CD8-positive, alpha-beta memory T cell (primary cell): ENCODE measurements at regions not wholly inside any gene's neighbourhood (a gene's known extent, or its start where the extent isn't known, plus 50 kb on each side); places are given as distances from the start of the nearest gene placed in this dataset.
A peak's percentile ranks its signal among the peaks of the same experiment; 100 is the strongest.

Experiments used
- CTCF ChIA-PET: fragments of 350-600 bp; sonication (Branson Sonifier 250); formaldehyde crosslinking; loops from one replicate; lab custom pipeline; 2021; ENCODE audit warnings: antibody characterized with exemption; lab: Charles Lee
- POLR2A ChIA-PET: fragments of 350-600 bp; sonication (Branson Sonifier 250); formaldehyde crosslinking; loops from one replicate; lab custom pipeline; 2021; ENCODE audit warnings: antibody characterized with exemption; lab: Charles Lee
- DNase-seq, 5 donors: peaks; one replicate each; pipeline versions ENCODE4 v3.0.0 to v3.0.0-alpha.2; 2020 to 2022; ENCODE audit warnings: mixed read lengths in 1 of 5
- H3K27ac ChIP-seq: one replicate; pipeline ENCODE4 v1.7.0; 2013; ENCODE audit warnings: low read depth, mild to moderate bottlenecking, low read length, moderate library complexity
- H3K27me3 ChIP-seq: 2 replicates; pipeline ENCODE4 v1.7.0; 2013; ENCODE audit warnings: low read length, mild to moderate bottlenecking; ENCODE audit not compliant: insufficient read depth, poor library complexity, severe bottlenecking
- H3K36me3 ChIP-seq: 2 replicates; pipeline ENCODE4 v1.7.0; 2013; ENCODE audit warnings: mild to moderate bottlenecking, low read length, moderate library complexity; ENCODE audit not compliant: insufficient read depth
- H3K4me1 ChIP-seq: 2 replicates; pipeline ENCODE4 v1.7.0; 2013; ENCODE audit warnings: mild to moderate bottlenecking, low read length, moderate library complexity; ENCODE audit not compliant: insufficient read depth
- H3K4me3 ChIP-seq: 2 replicates; pipeline ENCODE4 v1.7.0; 2013; ENCODE audit warnings: mild to moderate bottlenecking, low read length
- H3K9me3 ChIP-seq: 2 replicates; pipeline ENCODE4 v1.7.0; 2013; ENCODE audit warnings: mild to moderate bottlenecking, low read length
- H3K27ac Mint-ChIP-seq, 8 donors: one replicate each; pipeline ENCODE4 v1.8.0; 2020 to 2021; ENCODE audit warnings: mixed read lengths in 8 of 8, mild to moderate bottlenecking in 6 of 8, inconsistent platforms in 3 of 8, moderate library complexity in 3 of 8
- H3K27me3 Mint-ChIP-seq, 2 donors: one replicate each; pipeline ENCODE4 v1.8.0; 2020 to 2021; ENCODE audit warnings: mixed read lengths in 2 of 2, mild to moderate bottlenecking in 1 of 2, moderate library complexity in 1 of 2
- H3K36me3 Mint-ChIP-seq, 3 donors: one replicate each; pipeline ENCODE4 v1.8.0; 2020 to 2021; ENCODE audit warnings: mixed read lengths in 3 of 3, inconsistent platforms in 1 of 3, mild to moderate bottlenecking in 1 of 3
- H3K4me1 Mint-ChIP-seq, 3 donors: one replicate each; pipeline ENCODE4 v1.8.0; 2020 to 2021; ENCODE audit warnings: mixed read lengths in 3 of 3, inconsistent platforms in 1 of 3, mild to moderate bottlenecking in 1 of 3
- H3K4me3 Mint-ChIP-seq, 7 donors: one replicate each; pipeline ENCODE4 v1.8.0; 2020 to 2021; ENCODE audit warnings: mixed read lengths in 7 of 7, mild to moderate bottlenecking in 6 of 7, moderate library complexity in 4 of 7, inconsistent platforms in 2 of 7
- H3K9me3 Mint-ChIP-seq, 5 donors: one replicate each; pipeline ENCODE4 v1.8.0; 2020 to 2022; ENCODE audit warnings: mixed read lengths in 5 of 5, mild to moderate bottlenecking in 3 of 5, moderate library complexity in 2 of 5, inconsistent platforms in 1 of 5

DNA sequence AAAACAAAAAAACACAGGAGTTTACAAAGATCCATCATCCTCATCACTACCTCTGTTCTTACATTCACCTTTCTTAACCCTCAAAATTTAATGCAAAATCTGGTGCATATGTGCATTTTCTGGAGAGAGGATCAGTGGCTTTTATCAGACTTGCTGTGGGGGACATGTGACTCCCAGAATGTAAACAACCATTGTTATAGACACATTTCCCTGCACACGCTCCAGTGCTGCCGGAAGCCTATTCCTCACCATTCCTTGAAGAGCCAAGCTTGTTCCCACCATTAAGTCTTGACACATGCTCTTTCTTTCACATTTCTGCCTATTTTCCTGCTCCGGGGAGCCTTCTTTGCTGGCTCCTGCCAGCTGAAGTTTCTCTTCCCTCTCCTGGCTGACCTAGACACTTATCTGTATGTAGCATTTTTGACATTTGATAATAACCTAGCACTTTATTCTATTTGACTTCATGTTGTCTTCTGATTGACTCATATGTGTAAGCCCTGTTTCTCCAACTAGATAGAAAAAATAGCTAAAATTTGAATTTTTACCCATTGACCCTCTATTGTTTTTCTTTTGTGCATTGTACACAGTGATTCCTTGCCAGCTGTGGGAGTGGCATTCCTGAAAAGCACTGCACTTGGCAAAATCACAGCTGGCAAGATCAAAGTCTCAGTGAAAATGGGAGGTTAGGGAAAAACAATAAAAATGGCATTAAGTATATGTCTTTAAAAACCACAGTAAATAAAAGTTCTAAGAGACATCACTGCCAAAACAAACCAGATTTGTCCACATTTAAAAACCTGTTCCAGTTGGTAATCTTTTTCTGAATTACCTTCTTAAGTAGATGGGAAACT, 76.8 kb upstream of the CIBAR2 start:
- DNase-seq: no peak
- ChIA-PET CTCF (no interaction called here), POLR2A (no interaction called here)
- Histone ChIP-seq H3K27ac (peak overlapping the region; percentile 8), H3K27me3 (no peaks in the 10 kb centered on the region), H3K4me3 (no peak overlapping the region), H3K9me3 (peaks cover 3% of the 10 kb centered on the region), H3K4me1 (no peaks in the 10 kb centered on the region), H3K36me3 (no peaks in the 10 kb centered on the region)
- Mint-ChIP-seq H3K9me3 (peaks cover 15 to 24% (median 20%) of the 10 kb centered on the region in 5 donors), H3K4me1 (no peaks in the 10 kb centered on the region), H3K4me3 (no peak overlapping the region), H3K27ac (no peak overlapping the region), H3K36me3 (peaks cover 0 to 6% (median 0%) of the 10 kb centered on the region in 3 donors), H3K27me3 (peaks cover 11 to 19% of the 10 kb centered on the region in 2 donors)

DNA sequence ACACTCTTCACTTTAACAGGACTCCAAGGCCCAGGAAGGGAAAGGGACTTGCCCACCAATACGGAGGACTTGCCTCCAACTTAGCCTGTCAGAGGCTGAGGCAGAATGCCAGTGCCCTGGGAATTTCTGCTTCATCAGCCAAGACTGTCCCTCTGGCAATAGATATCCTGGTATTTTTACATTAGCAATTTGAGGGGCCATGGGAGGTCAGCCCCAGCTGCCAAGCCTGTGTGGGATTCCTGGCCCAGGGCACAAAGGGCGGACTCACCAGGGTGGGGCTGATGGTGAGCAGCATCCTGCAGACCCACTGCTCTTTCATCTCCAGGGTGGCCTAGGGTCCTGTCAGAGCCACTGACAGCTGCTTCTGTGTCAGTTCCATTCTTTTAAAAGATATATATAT, 78.3 kb upstream of the CIBAR2 start:
- Mint-ChIP-seq H3K27me3 (peaks cover 12 to 14% of the 10 kb centered on the region in 2 donors), H3K36me3 (no peaks in the 10 kb centered on the region), H3K4me3 (no peak overlapping the region), H3K9me3 (peaks cover 4 to 16% (median 12%) of the 10 kb centered on the region in 5 donors), H3K4me1 (no peaks in the 10 kb centered on the region), H3K27ac (no peak overlapping the region)
- POLR2A ChIA-PET: no interaction called here
- CTCF ChIA-PET: no interaction called here
- H3K9me3 ChIP-seq: no peaks in the 10 kb centered on the region
- H3K27ac ChIP-seq: no peak overlapping the region
- no peak for DNase-seq
- H3K27me3 ChIP-seq: no peaks in the 10 kb centered on the region
- H3K4me1 ChIP-seq: no peaks in the 10 kb centered on the region
- H3K4me3 ChIP-seq: no peak overlapping the region
- no peaks in the 10 kb centered on the region for H3K36me3 ChIP-seq

DNA sequence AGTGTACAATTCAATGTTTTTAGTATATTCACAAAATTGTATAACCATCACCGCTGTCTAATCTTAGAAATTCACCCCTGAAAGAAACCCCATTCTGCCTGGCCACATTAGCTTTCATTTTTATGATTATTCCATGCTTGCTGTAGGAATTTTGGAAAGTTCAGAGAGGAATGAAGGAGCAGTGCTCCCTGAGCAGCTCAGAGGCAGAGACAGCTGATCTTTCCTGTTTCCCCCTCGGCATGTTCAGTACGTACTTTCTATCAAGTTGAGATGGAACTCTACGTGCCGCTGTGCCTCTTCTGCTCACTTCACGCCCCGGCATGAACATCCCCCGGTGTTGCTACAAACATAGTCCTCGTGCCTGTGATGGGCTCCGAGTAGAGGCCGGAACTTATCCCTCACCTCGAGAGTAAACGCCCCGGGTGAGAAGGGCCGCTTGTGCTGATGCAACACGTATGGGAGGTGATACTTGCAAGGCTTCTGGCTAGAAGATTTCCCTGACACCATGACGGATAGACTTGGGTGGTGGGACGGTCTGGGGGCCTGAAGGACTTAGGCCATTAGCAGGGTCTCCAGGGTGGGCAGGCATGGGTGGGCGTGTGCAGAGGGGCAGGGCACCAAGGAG, 79.2 kb upstream of the CIBAR2 start:
- no peaks in the 10 kb centered on the region for H3K36me3 ChIP-seq
- no peak overlapping the region for H3K27ac ChIP-seq
- ChIA-PET CTCF (no interaction called here), POLR2A (no interaction called here)
- H3K9me3 Mint-ChIP-seq: peaks cover 4 to 16% (median 12%) of the 10 kb centered on the region in 5 donors
- peaks cover 12% of the 10 kb centered on the region in 2 donors for H3K27me3 Mint-ChIP-seq
- no peaks in the 10 kb centered on the region for H3K4me1 Mint-ChIP-seq
- H3K4me1 ChIP-seq: no peaks in the 10 kb centered on the region
- no peak overlapping the region for H3K27ac Mint-ChIP-seq
- H3K4me3 Mint-ChIP-seq: no peak overlapping the region
- no peaks in the 10 kb centered on the region for H3K9me3 ChIP-seq
- no peaks in the 10 kb centered on the region for H3K27me3 ChIP-seq
- no peaks in the 10 kb centered on the region for H3K36me3 Mint-ChIP-seq
- DNase-seq: no peak
- no peak overlapping the region for H3K4me3 ChIP-seq

DNA sequence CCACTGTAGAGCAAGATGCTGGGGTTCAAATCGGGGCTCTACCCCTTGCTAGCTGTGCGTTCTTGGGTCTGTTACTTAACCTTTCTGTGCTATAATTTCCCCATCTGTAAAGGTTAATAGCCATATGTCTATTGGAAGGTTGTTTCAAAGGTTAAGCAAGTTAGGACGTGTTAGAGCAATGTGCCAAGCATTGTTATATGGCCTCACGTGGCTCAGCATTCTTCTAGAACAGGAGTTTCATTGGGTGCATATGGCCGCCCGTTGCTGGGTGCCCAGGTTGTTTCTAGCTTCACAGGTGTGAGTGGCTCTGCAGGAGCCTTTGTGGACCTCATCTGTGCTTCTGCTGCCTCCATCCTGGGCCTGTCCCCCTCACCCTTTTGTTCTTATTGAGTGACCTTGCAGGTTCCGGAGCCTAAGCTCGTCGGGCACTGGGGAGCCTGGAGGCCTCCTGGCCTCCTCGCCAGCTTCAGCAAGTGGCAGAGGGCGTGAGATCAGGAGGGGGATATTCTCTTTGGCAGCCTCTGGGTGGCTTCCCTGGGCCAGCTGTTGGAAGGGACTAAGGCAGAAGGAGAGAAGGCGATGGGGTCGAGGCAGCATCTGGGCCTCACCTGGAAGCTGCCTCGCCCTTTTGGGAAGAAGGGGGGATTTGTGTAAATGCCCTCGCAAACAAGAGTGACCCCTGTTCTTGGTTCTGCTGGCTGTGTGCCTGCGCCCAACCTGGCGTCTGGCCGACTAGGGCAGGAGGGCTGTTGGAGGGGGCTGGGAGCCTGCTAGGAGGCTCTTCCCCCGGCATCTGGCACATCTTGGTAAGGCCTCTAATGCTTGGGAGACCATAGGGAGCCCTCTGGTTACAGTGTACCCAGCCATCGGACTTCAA, 80.2 kb upstream of the CIBAR2 start:
- H3K9me3 Mint-ChIP-seq: peaks cover 4 to 16% (median 12%) of the 10 kb centered on the region in 5 donors
- ChIA-PET POLR2A (no interaction called here), CTCF (interaction anchor here (1.4 kb wide), 1 partner anchor 61 kb away, joined by 3 read pairs; no protein-coding TSS in a partner anchor)

DNA sequence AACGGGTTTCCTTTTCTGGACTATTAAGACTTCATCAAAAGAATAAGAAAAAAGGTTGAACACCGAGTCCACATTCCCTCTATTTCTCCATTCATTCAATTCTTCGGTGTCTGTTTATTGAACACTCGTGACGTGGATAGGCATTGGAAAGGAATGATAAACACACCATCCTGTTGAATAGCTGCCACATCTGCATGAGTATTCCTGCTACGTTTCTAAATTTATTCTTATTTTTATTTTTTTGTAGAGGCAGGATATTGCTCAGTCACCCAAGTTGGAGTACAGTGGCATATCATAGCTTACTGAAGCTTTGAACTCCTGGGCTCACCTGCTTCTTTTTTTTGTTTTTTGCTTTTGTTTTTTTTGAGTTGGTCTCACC, 80.8 kb upstream of the CIBAR2 start:
- Mint-ChIP-seq H3K4me3 (no peak overlapping the region), H3K27me3 (peaks cover 12% of the 10 kb centered on the region in 2 donors), H3K9me3 (peaks cover 4 to 16% (median 12%) of the 10 kb centered on the region in 5 donors), H3K27ac (no peak overlapping the region), H3K36me3 (no peaks in the 10 kb centered on the region), H3K4me1 (no peaks in the 10 kb centered on the region)
- ChIA-PET CTCF (interaction anchor here (1.4 kb wide), 1 partner anchor 60 kb away, joined by 3 read pairs; no protein-coding TSS in a partner anchor), POLR2A (no interaction called here)
- DNase-seq: no peak
- H3K36me3 ChIP-seq: no peaks in the 10 kb centered on the region
- no peak overlapping the region for H3K27ac ChIP-seq
- H3K27me3 ChIP-seq: no peaks in the 10 kb centered on the region
- no peak overlapping the region for H3K4me3 ChIP-seq
- H3K4me1 ChIP-seq: no peaks in the 10 kb centered on the region
- H3K9me3 ChIP-seq: no peaks in the 10 kb centered on the region

More for the DNA sequence above, 80.2 kb upstream of the CIBAR2 start:
- no peaks in the 10 kb centered on the region for H3K36me3 ChIP-seq
- H3K27me3 ChIP-seq: no peaks in the 10 kb centered on the region
- Mint-ChIP-seq H3K27me3 (peaks cover 8 to 12% of the 10 kb centered on the region in 2 donors), H3K36me3 (no peaks in the 10 kb centered on the region), H3K27ac (no peak overlapping the region), H3K4me1 (no peaks in the 10 kb centered on the region), H3K4me3 (no peak overlapping the region)
- H3K27ac ChIP-seq: no peak overlapping the region
- no peaks in the 10 kb centered on the region for H3K4me1 ChIP-seq
- H3K4me3 ChIP-seq: no peak overlapping the region
- DNase-seq: no peak
- H3K9me3 ChIP-seq: no peaks in the 10 kb centered on the region

DNA sequence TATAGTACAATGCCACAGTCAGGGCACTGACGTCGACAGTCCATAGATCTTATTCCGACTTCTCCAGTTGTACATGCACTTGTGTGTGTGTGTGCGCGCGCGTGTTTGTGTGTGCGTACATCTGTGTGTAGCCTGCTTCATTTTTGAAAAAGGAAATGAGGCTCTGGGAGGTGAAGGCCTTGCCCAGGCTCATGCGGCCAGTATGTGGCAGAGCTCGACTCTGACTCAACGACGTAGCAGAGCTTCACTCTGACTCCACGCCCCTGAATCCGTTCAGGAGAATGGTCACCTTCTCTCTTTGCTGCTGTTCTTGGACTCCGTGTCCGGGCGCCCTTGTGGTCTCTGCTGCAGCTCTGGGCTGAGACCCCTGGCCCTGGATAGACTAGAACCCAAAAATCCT, 81.6 kb upstream of the CIBAR2 start:
- no peak overlapping the region for H3K27ac Mint-ChIP-seq
- peaks cover 9 to 13% of the 10 kb centered on the region in 2 donors for H3K27me3 Mint-ChIP-seq
- no peak overlapping the region for H3K4me3 Mint-ChIP-seq
- H3K4me1 Mint-ChIP-seq: no peaks in the 10 kb centered on the region
- Histone ChIP-seq H3K4me1 (no peaks in the 10 kb centered on the region), H3K4me3 (no peak overlapping the region), H3K27me3 (no peaks in the 10 kb centered on the region), H3K36me3 (no peaks in the 10 kb centered on the region), H3K27ac (no peak overlapping the region), H3K9me3 (no peaks in the 10 kb centered on the region)
- ChIA-PET POLR2A (no interaction called here), CTCF (no interaction called here)
- H3K9me3 Mint-ChIP-seq: peaks cover 4 to 12% (median 11%) of the 10 kb centered on the region in 5 donors
- no peak for DNase-seq
- H3K36me3 Mint-ChIP-seq: no peaks in the 10 kb centered on the region

DNA sequence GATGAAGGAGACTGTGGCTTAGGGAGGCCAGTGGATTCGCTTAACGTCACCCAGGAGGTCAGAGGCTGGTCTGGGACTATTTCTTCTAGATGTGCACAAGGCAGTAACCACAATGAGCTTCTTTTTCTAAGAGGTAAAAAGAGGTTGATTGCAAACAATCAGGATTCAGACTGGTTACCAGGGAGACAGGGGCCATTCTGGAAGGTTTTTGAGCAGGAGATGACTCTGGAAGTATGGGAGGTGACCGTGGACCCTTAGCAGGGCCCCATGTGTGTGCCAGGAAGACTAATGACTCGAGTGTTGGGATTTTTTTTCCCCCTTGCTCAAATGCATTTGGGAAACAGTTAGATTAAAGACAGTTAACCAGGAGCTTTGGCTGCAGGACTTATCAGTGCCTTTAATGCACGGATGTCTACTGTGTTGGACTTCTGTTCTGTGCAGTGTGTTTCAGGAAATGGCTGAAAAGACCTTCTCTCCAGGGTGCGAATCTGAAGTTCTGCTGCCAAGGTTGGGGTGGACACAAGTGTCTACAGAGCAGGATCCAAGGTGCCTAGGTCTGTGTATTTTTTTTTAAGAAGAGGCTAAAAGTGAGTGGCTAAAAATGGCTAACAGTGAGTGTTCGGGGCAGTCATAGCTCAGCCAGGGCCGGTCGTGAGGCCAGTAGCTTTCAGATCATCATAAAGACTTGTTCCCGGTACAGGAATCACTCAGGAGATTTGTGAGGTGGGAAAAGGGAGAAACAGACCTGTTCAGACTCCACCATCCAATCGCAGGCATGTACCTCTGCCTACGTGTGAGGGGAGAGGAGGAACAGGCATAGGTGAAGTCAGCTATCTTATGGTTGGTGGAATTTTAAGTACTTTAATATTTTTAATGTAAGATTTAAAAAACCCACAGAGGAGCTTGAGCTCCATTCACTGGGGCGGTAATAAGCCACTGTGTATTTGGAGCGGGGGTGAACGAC, 82.3 kb upstream of the CIBAR2 start:
- no peaks in the 10 kb centered on the region for H3K9me3 ChIP-seq
- DNase-seq: no peak
- peaks cover 9% of the 10 kb centered on the region in 2 donors for H3K27me3 Mint-ChIP-seq
- H3K4me3 Mint-ChIP-seq: no peak overlapping the region
- H3K4me1 ChIP-seq: no peaks in the 10 kb centered on the region
- POLR2A ChIA-PET: no interaction called here
- peaks cover 4 to 8% (median 8%) of the 10 kb centered on the region in 5 donors for H3K9me3 Mint-ChIP-seq
- H3K36me3 ChIP-seq: no peaks in the 10 kb centered on the region
- no peaks in the 10 kb centered on the region for H3K4me1 Mint-ChIP-seq
- no peak overlapping the region for H3K27ac ChIP-seq
- no peak overlapping the region for H3K27ac Mint-ChIP-seq
- CTCF ChIA-PET: no interaction called here
- H3K36me3 Mint-ChIP-seq: no peaks in the 10 kb centered on the region
- H3K27me3 ChIP-seq: no peaks in the 10 kb centered on the region
- no peak overlapping the region for H3K4me3 ChIP-seq
